Type B pancreatic cell (in vitro differentiated cells): ENCODE measurements at regions not wholly inside any gene's neighbourhood (a gene's known extent, or its start where the extent isn't known, plus 50 kb on each side); places are given as distances from the start of the nearest gene placed in this dataset.

Source experiments
- DNase-seq: peaks from one replicate; pipeline ENCODE4 v3.0.0; 2021; ENCODE audit warnings: mixed read lengths; ENCODE audit not compliant: unreplicated experiment; ENCODE audit errors: extremely low spot score
- H3K27ac Mint-ChIP-seq: 2 replicates; pipeline ENCODE4 v1.8.0; 2021; ENCODE audit warnings: mild to moderate bottlenecking, mixed read lengths
- H3K27me3 Mint-ChIP-seq: 2 replicates; pipeline ENCODE4 v1.8.0; 2021; ENCODE audit warnings: mixed read lengths
- H3K36me3 Mint-ChIP-seq: 2 replicates; pipeline ENCODE4 v1.8.0; 2021; ENCODE audit warnings: mixed read lengths
- H3K4me1 Mint-ChIP-seq: one replicate; pipeline ENCODE4 v1.8.0; 2021; ENCODE audit warnings: mixed read lengths; ENCODE audit not compliant: unreplicated experiment
- H3K4me3 Mint-ChIP-seq: 2 replicates; pipeline ENCODE4 v1.8.0; 2021; ENCODE audit warnings: mild to moderate bottlenecking, mixed read lengths
- H3K9me3 Mint-ChIP-seq: 2 replicates; pipeline ENCODE4 v1.8.0; 2021; ENCODE audit warnings: mixed read lengths
- TF ChIP-seq, protein P1 (sequence below): fragments of 200-600 bp; sonication (generic); conservative IDR thresholded peaks from 2 replicates; pipeline ENCODE4 v1.5.0; 2021; ENCODE audit warnings: antibody characterized with exemption, mild to moderate bottlenecking

DNA sequence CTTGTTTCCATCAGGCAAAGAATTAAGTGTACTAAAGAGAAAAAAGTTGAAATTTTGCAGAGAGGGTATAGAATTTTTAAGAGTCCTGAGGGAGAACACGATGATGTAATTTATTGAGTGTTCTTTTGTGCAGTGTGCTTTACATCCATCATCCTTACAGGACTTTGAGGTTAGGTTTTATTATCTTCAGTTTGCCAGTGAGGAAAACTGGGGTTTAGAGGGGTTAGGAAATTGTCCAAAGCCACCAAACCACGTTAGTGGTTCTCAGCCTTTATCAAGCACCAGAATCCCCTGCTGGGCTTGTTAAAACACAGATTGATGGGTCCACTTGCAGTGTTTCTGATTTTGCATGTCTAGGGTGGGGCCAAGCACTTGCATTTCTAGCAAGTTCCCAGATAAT lies 277.5 kb downstream of the KCNS3 start:
- H3K27ac Mint-ChIP-seq: no peak overlapping the region

DNA sequence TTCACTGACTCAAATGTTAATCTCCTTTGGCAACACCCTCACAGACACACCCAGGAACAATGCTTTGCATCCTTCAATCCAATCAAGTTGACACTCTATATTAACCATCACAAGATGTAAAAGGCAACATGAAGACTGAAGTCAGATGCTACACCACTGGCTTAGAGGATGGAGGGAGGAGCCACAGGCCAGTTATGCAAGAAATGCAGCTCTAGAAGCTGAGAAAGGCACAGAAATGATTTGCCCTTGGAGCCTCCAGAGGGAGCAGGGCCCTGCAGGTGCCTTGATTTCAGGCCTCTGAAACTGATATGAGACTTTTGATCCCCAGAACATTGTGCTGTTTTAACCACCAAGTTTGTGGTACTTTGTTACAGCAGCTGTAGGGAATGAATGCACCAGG lies 276.3 kb downstream of the KCNS3 start:
- Mint-ChIP-seq H3K4me3 (no peak overlapping the region), H3K27ac (no peak overlapping the region), H3K36me3 (no peaks in the 10 kb centered on the region), H3K9me3 (no peaks in the 10 kb centered on the region), H3K27me3 (peaks cover 24% of the 10 kb centered on the region), H3K4me1 (no peaks in the 10 kb centered on the region)
- TF ChIP-seq, protein P1, sequence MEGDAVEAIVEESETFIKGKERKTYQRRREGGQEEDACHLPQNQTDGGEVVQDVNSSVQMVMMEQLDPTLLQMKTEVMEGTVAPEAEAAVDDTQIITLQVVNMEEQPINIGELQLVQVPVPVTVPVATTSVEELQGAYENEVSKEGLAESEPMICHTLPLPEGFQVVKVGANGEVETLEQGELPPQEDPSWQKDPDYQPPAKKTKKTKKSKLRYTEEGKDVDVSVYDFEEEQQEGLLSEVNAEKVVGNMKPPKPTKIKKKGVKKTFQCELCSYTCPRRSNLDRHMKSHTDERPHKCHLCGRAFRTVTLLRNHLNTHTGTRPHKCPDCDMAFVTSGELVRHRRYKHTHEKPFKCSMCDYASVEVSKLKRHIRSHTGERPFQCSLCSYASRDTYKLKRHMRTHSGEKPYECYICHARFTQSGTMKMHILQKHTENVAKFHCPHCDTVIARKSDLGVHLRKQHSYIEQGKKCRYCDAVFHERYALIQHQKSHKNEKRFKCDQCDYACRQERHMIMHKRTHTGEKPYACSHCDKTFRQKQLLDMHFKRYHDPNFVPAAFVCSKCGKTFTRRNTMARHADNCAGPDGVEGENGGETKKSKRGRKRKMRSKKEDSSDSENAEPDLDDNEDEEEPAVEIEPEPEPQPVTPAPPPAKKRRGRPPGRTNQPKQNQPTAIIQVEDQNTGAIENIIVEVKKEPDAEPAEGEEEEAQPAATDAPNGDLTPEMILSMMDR: no peak
- DNase-seq: no peak

More for the DNA sequence above, 277.5 kb downstream of the KCNS3 start:
- no peak for DNase-seq
- Mint-ChIP-seq H3K9me3 (no peaks in the 10 kb centered on the region), H3K4me1 (peaks cover 5% of the 10 kb centered on the region), H3K4me3 (no peak overlapping the region), H3K36me3 (no peaks in the 10 kb centered on the region), H3K27me3 (peaks cover 18% of the 10 kb centered on the region)
- TF ChIP-seq, protein P1: no peak

DNA sequence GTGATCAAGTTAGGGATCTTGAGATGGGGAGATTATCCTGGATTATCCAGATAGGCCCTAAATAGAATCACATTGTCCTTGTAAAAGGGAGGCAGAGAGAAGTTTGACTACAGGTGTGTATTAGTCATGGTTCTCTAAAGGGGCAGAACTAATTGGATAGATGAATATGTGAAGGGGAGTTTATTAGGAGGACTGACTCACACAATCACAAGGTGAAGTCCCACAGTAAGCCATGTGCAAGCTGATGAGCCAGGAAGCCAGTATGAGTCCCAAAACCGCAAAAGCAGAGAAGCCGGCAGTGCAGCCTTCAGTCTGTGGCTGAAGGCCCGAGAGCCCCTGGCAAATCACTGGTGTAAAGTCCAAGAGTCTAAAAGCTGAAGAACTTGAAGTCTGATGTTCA lies 275.8 kb downstream of the KCNS3 start:
- H3K27ac Mint-ChIP-seq: no peak overlapping the region

DNA sequence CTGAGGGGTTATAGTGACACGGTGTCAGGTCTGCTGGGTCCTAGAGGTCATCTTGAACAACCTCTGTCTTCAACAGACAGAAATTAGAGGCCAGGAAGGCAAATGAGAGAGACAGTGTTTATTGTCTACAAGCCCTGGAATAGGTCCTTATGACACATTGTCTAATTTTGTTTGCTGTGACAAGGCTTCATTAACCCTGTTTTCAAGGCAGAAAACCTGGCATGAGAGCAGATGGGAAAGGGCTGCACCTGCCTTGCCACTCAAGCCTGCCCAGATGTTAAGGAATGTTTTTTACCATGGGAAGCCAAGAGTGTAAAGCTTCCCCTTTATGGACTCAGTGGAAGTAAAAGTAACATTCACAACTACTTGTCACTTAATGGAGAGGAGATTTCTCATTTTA lies 275.3 kb downstream of the KCNS3 start:
- H3K36me3 Mint-ChIP-seq: no peaks in the 10 kb centered on the region
- no peaks in the 10 kb centered on the region for H3K4me1 Mint-ChIP-seq
- no peak overlapping the region for H3K4me3 Mint-ChIP-seq

More for the DNA sequence above, 275.8 kb downstream of the KCNS3 start:
- TF ChIP-seq, protein P1: no peak
- H3K27me3 Mint-ChIP-seq: peaks cover 23% of the 10 kb centered on the region
- H3K4me1 Mint-ChIP-seq: no peaks in the 10 kb centered on the region
- no peak for DNase-seq
- H3K4me3 Mint-ChIP-seq: no peak overlapping the region
- H3K36me3 Mint-ChIP-seq: no peaks in the 10 kb centered on the region
- H3K9me3 Mint-ChIP-seq: no peaks in the 10 kb centered on the region

DNA sequence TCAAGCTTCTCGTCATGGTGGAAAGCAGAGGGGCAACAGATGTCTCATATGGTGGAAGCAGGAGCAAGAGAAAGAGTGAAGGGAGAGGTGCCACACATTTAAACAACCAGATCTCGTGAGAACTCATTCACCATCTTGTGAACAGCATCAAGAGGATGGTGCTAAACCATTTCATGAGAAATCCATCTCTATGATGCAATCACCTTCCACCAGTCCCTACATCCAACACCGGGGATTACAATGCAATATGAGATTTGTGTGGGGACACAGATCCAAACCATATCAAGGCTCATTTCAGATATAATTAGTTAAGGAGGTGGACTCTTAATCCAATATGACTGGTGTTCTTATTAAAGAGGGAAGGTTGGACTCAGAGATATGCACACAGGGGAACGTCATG lies 272.8 kb downstream of the KCNS3 start:
- no peak for DNase-seq
- H3K9me3 Mint-ChIP-seq: no peaks in the 10 kb centered on the region
- H3K4me3 Mint-ChIP-seq: no peak overlapping the region
- H3K27ac Mint-ChIP-seq: no peak overlapping the region
- peaks cover 17% of the 10 kb centered on the region for H3K27me3 Mint-ChIP-seq
- H3K4me1 Mint-ChIP-seq: no peaks in the 10 kb centered on the region
- TF ChIP-seq, protein P1: no peak
- no peaks in the 10 kb centered on the region for H3K36me3 Mint-ChIP-seq

More for the DNA sequence above, 275.3 kb downstream of the KCNS3 start:
- no peak overlapping the region for H3K27ac Mint-ChIP-seq
- TF ChIP-seq, protein P1: no peak
- DNase-seq: no peak
- H3K27me3 Mint-ChIP-seq: peaks cover 22% of the 10 kb centered on the region
- no peaks in the 10 kb centered on the region for H3K9me3 Mint-ChIP-seq
